ENCODE measurements at regions not wholly inside any gene's neighbourhood (a gene's known extent, or its start where the extent isn't known, plus 50 kb on each side); places are given as distances from the start of the nearest gene placed in this dataset.

DNA sequence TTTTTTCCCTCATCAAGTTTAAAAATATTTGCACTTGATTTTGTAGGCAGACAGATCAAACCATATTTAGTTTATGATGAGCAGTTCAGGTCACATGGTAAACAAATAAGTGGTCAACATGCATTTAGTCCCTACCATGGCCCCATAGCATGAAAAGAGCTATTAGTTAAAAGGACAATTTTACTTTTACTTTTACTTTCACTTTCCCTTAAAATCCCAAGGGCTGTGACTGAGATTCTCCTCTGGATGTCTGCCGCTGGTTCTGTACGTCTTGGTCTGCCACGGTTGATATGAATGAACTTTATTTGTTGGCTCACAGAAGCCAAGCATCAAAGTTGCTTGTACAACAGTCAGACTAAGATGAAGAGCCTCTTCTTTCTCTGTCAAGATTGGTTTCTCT lies 626.2 kb upstream of the CDH7 start:
- Histone ChIP-seq H3K27ac (ENCODE audit: low read depth, low read length) (no peak overlapping the region), H3K4me2 (ENCODE audit: low read depth, low read length, poor library complexity, severe bottlenecking) (no peak overlapping the region), H3K27me3 (ENCODE audit: low read length) (no peaks in the 10 kb centered on the region), H3K9me2 (replicated peaks; ENCODE audit: insufficient read depth, low read length) (no peaks in the 10 kb centered on the region), H3K9me3 (ENCODE audit: insufficient read depth, low read length) (peaks cover 11% of the 10 kb centered on the region; the same call in 1 of the 2 replicates), H3F3A (ENCODE audit: insufficient read depth) (no peaks in the 10 kb centered on the region), H3K36me3 (ENCODE audit: low read length) (no peaks in the 10 kb centered on the region), H3K9ac (ENCODE audit: low read length) (no peak overlapping the region), H2AFZ (ENCODE audit: low read depth, low read length, severe bottlenecking) (no peak overlapping the region), H3K79me2 (ENCODE audit: insufficient read depth, low read length) (no peaks in the 10 kb centered on the region), H4K20me1 (ENCODE audit: low read depth, low read length) (no peaks in the 10 kb centered on the region), H3K4me3 (ENCODE audit: insufficient read depth, low read length, poor library complexity, severe bottlenecking) (no peak overlapping the region)
- TF ChIP-seq, protein P1, sequence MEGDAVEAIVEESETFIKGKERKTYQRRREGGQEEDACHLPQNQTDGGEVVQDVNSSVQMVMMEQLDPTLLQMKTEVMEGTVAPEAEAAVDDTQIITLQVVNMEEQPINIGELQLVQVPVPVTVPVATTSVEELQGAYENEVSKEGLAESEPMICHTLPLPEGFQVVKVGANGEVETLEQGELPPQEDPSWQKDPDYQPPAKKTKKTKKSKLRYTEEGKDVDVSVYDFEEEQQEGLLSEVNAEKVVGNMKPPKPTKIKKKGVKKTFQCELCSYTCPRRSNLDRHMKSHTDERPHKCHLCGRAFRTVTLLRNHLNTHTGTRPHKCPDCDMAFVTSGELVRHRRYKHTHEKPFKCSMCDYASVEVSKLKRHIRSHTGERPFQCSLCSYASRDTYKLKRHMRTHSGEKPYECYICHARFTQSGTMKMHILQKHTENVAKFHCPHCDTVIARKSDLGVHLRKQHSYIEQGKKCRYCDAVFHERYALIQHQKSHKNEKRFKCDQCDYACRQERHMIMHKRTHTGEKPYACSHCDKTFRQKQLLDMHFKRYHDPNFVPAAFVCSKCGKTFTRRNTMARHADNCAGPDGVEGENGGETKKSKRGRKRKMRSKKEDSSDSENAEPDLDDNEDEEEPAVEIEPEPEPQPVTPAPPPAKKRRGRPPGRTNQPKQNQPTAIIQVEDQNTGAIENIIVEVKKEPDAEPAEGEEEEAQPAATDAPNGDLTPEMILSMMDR (IDR thresholded peaks at IDR 0.05; ENCODE audit: insufficient read depth, low read length, poor library complexity, severe bottlenecking) = no peak
- no peak for TF ChIP-seq EZH2phosphoT487 (conservative IDR thresholded peaks at IDR 0.05; ENCODE audit: low read length)

DNA sequence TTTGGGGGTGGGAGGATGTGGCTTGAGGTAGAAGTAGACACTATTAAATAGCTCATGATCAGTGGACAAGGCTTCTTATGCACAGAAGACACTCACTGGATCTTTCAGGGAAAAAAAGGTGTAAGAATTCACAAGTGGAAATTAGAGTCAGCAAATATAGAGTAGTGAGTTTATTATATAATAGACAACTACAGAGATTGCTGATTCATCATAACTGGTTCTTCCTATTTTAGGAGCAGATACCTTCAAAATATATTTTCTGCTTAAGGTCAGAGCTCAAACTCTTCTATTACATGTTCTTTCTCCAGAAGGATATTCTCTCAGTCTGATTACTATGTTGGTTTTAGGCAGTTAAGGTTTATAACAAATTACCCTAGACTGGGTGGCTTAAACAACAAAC lies 646.9 kb upstream of the CDH7 start:
- no peaks in the 10 kb centered on the region for H3K9me3 ChIP-seq (ENCODE audit: insufficient read depth, low read length)
- H3K4me3 ChIP-seq (ENCODE audit: insufficient read depth, low read length, poor library complexity, severe bottlenecking) = no peak overlapping the region
- no peaks in the 10 kb centered on the region for H3K9me2 ChIP-seq (replicated peaks; ENCODE audit: insufficient read depth, low read length)
- no peak overlapping the region for H3K27ac ChIP-seq (ENCODE audit: low read depth, low read length)
- H3K79me2 ChIP-seq (ENCODE audit: insufficient read depth, low read length) = no peaks in the 10 kb centered on the region
- no peaks in the 10 kb centered on the region for H3K36me3 ChIP-seq (ENCODE audit: low read length)
- no peaks in the 10 kb centered on the region for H4K20me1 ChIP-seq (ENCODE audit: low read depth, low read length)
- H2AFZ ChIP-seq (ENCODE audit: low read depth, low read length, severe bottlenecking) = no peak overlapping the region
- TF ChIP-seq, protein P1 (IDR thresholded peaks at IDR 0.05; ENCODE audit: insufficient read depth, low read length, poor library complexity, severe bottlenecking) = no peak
- TF ChIP-seq EZH2phosphoT487 (conservative IDR thresholded peaks at IDR 0.05; ENCODE audit: low read length) = no peak
- no peaks in the 10 kb centered on the region for H3F3A ChIP-seq (ENCODE audit: insufficient read depth)
- no peaks in the 10 kb centered on the region for H3K27me3 ChIP-seq (ENCODE audit: low read length)
- H3K4me2 ChIP-seq (ENCODE audit: low read depth, low read length, poor library complexity, severe bottlenecking) = no peak overlapping the region
- no peak overlapping the region for H3K9ac ChIP-seq (ENCODE audit: low read length)

DNA sequence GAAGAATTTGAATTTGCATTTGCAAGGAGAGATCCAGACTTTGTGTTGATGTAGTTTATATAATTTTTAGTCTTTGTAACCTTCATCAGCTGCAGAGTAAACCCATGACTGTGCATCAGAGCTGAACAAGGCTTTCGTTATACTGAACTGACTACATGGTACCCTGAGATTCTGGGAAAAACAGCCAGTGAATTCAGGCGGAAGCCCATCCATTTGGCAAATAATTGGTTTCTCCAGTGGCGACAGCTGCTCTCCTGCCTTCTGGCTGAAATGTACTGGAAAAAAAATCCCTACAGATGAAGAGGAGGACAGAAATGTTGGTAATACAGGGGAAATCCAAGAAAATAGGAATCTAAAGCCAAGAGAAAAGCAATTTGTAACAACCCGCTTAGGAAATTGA lies 657.5 kb upstream of the CDH7 start:
- no peaks in the 10 kb centered on the region for H4K20me1 ChIP-seq (ENCODE audit: low read depth, low read length)
- no peaks in the 10 kb centered on the region for H3K9me2 ChIP-seq (replicated peaks; ENCODE audit: insufficient read depth, low read length)
- no peaks in the 10 kb centered on the region for H3K27me3 ChIP-seq (ENCODE audit: low read length)
- no peaks in the 10 kb centered on the region for H3K79me2 ChIP-seq (ENCODE audit: insufficient read depth, low read length)
- H3K4me3 ChIP-seq (ENCODE audit: insufficient read depth, low read length, poor library complexity, severe bottlenecking) = no peak overlapping the region
- no peaks in the 10 kb centered on the region for H3K36me3 ChIP-seq (ENCODE audit: low read length)
- no peak overlapping the region for H2AFZ ChIP-seq (ENCODE audit: low read depth, low read length, severe bottlenecking)
- H3K9me3 ChIP-seq (ENCODE audit: insufficient read depth, low read length) = no peaks in the 10 kb centered on the region
- H3F3A ChIP-seq (ENCODE audit: insufficient read depth) = no peaks in the 10 kb centered on the region
- TF ChIP-seq EZH2phosphoT487 (conservative IDR thresholded peaks at IDR 0.05; ENCODE audit: low read length) = no peak
- TF ChIP-seq, protein P1 (IDR thresholded peaks at IDR 0.05; ENCODE audit: insufficient read depth, low read length, poor library complexity, severe bottlenecking) = no peak
- no peak overlapping the region for H3K9ac ChIP-seq (ENCODE audit: low read length)
- no peak overlapping the region for H3K4me2 ChIP-seq (ENCODE audit: low read depth, low read length, poor library complexity, severe bottlenecking)
- no peak overlapping the region for H3K27ac ChIP-seq (ENCODE audit: low read depth, low read length)

All from SU-DHL-6 (cell line).